ENCODE measurements at regions not wholly inside any gene's neighbourhood (a gene's known extent, or its start where the extent isn't known, plus 50 kb on each side); places are given as distances from the start of the nearest gene placed in this dataset.

DNA sequence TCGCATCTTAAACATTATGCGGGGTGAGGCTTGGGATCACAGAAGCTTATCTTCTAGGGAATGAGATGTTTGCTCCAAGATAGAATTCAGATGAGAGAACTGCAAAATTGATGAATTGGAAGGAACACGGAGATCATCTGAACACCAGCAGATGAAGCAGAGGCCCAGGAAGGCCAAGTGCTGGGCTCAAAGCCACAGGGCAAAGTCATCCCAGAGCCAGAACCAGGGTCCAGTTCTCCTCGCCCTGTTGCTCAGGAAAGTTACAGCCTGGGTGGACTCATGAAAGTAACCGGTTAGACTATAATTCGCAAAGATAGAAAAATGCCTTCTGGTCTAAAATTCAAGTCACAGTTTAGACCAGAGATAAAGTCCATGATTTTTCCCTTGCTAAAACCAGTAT is 456.1 kb upstream of the ID2 start:
- H3K9me3 ChIP-seq (ENCODE audit: control insufficient read depth, insufficient read depth, low read depth, low read length), result no peaks in the 10 kb centered on the region
- ChIA-PET CTCF (no interaction called here), POLR2A (no interaction called here)

DNA sequence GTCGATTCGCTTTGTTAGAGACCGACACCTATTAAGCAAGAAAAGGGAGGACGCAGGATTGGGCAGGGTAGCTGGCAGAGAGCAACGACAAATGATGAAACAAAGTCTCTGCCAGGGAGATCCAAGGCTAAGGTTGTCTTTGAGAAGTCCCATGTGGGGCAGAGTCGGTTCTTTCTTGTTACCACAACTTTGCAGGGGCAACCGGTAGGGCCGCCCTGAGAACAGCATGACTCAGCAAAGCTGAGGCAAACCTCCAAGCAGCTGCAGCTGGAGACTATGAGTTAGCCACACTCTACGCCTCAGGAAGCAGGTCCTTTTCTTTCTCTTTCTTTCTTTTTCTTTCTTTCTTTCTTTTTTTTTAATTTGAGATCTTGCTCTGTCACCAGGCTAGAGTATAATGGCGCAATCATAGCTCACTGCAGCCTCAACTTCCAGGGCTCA is 452.3 kb upstream of the ID2 start:
- Histone ChIP-seq H3K4me3 (ENCODE audit: low read depth, low read length) (no peak overlapping the region), H3K4me1 (ENCODE audit: control insufficient read depth, insufficient read depth, low read length) (no peaks in the 10 kb centered on the region), H3K27ac (ENCODE audit: extremely low read depth, low read depth, low read length) (no peak overlapping the region), H3K9me3 (ENCODE audit: control insufficient read depth, insufficient read depth, low read depth, low read length) (no peaks in the 10 kb centered on the region), H3K36me3 (ENCODE audit: control insufficient read depth in 2 of 2, insufficient read depth in 1 of 2, low read length in 2 of 2) (no peaks in the 10 kb centered on the region)
- ChIA-PET CTCF (no interaction called here), POLR2A (no interaction called here)
- TF ChIP-seq, protein P1, sequence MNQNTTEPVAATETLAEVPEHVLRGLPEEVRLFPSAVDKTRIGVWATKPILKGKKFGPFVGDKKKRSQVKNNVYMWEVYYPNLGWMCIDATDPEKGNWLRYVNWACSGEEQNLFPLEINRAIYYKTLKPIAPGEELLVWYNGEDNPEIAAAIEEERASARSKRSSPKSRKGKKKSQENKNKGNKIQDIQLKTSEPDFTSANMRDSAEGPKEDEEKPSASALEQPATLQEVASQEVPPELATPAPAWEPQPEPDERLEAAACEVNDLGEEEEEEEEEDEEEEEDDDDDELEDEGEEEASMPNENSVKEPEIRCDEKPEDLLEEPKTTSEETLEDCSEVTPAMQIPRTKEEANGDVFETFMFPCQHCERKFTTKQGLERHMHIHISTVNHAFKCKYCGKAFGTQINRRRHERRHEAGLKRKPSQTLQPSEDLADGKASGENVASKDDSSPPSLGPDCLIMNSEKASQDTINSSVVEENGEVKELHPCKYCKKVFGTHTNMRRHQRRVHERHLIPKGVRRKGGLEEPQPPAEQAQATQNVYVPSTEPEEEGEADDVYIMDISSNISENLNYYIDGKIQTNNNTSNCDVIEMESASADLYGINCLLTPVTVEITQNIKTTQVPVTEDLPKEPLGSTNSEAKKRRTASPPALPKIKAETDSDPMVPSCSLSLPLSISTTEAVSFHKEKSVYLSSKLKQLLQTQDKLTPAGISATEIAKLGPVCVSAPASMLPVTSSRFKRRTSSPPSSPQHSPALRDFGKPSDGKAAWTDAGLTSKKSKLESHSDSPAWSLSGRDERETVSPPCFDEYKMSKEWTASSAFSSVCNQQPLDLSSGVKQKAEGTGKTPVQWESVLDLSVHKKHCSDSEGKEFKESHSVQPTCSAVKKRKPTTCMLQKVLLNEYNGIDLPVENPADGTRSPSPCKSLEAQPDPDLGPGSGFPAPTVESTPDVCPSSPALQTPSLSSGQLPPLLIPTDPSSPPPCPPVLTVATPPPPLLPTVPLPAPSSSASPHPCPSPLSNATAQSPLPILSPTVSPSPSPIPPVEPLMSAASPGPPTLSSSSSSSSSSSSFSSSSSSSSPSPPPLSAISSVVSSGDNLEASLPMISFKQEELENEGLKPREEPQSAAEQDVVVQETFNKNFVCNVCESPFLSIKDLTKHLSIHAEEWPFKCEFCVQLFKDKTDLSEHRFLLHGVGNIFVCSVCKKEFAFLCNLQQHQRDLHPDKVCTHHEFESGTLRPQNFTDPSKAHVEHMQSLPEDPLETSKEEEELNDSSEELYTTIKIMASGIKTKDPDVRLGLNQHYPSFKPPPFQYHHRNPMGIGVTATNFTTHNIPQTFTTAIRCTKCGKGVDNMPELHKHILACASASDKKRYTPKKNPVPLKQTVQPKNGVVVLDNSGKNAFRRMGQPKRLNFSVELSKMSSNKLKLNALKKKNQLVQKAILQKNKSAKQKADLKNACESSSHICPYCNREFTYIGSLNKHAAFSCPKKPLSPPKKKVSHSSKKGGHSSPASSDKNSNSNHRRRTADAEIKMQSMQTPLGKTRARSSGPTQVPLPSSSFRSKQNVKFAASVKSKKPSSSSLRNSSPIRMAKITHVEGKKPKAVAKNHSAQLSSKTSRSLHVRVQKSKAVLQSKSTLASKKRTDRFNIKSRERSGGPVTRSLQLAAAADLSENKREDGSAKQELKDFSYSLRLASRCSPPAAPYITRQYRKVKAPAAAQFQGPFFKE (tag by site-specific recombination; IDR thresholded peaks at IDR 0.05; ENCODE audit: borderline replicate concordance), result no peak
- TF ChIP-seq ZNF121 (tag by site-specific recombination; IDR thresholded peaks at IDR 0.05), result no peak
- no peak for TF ChIP-seq ZNF391 (tag by site-specific recombination; IDR thresholded peaks at IDR 0.05; ENCODE audit: borderline replicate concordance, low read depth)
- TF ChIP-seq ZNF585B (tag by site-specific recombination; IDR thresholded peaks at IDR 0.05), result no peak
- no peak for TF ChIP-seq GLIS1 (tag by site-specific recombination; IDR thresholded peaks at IDR 0.05)
- no peak for TF ChIP-seq ZNF350 (tag by site-specific recombination; IDR thresholded peaks at IDR 0.05)
- no peak for TF ChIP-seq ZBTB20 (tag by site-specific recombination; IDR thresholded peaks at IDR 0.05)
- no peak for TF ChIP-seq FEZF1 (tag by site-specific recombination; IDR thresholded peaks at IDR 0.05)
- no peak for TF ChIP-seq ZNF184 (tag by site-specific recombination; IDR thresholded peaks at IDR 0.05)
- no peak for TF ChIP-seq ZNF341 (tag by site-specific recombination; IDR thresholded peaks at IDR 0.05; ENCODE audit: low read depth)

More for the DNA sequence above, 456.1 kb upstream of the ID2 start:
- Histone ChIP-seq H3K4me3 (ENCODE audit: low read depth, low read length) (no peak overlapping the region), H3K27ac (ENCODE audit: extremely low read depth, low read depth, low read length) (no peak overlapping the region), H3K4me1 (ENCODE audit: control insufficient read depth, insufficient read depth, low read length) (no peaks in the 10 kb centered on the region), H3K36me3 (ENCODE audit: control insufficient read depth in 2 of 2, insufficient read depth in 1 of 2, low read length in 2 of 2) (no peaks in the 10 kb centered on the region)
- TF ChIP-seq ZNF302 (tag by site-specific recombination; IDR thresholded peaks at IDR 0.05; ENCODE audit: low read depth), result no peak
- no peak for TF ChIP-seq ZNF121 (tag by site-specific recombination; IDR thresholded peaks at IDR 0.05)
- no peak for TF ChIP-seq ZNF621 (tag by site-specific recombination; IDR thresholded peaks at IDR 0.05)
- TF ChIP-seq ZSCAN30 (tag by site-specific recombination; IDR thresholded peaks at IDR 0.05), result no peak
- TF ChIP-seq EGR2 (tag by site-specific recombination; IDR thresholded peaks at IDR 0.05; ENCODE audit: low read depth), result no peak
- no peak for TF ChIP-seq ZNF157 (tag by site-specific recombination; IDR thresholded peaks at IDR 0.05)
- TF ChIP-seq, protein P2, sequence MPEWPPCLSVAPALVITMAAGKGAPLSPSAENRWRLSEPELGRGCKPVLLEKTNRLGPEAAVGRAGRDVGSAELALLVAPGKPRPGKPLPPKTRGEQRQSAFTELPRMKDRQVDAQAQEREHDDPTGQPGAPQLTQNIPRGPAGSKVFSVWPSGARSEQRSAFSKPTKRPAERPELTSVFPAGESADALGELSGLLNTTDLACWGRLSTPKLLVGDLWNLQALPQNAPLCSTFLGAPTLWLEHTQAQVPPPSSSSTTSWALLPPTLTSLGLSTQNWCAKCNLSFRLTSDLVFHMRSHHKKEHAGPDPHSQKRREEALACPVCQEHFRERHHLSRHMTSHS (tag by site-specific recombination; IDR thresholded peaks at IDR 0.05), result no peak
- TF ChIP-seq ZNF48 (tag by site-specific recombination; IDR thresholded peaks at IDR 0.05), result no peak
- no peak for TF ChIP-seq ZNF660 (tag by site-specific recombination; IDR thresholded peaks at IDR 0.05)
- no peak for TF ChIP-seq ZNF221 (tag by site-specific recombination; IDR thresholded peaks at IDR 0.05; ENCODE audit: borderline replicate concordance)
- no peak for TF ChIP-seq ZNF239 (tag by site-specific recombination; IDR thresholded peaks at IDR 0.05)
- no peak for TF ChIP-seq ZNF830 (tag by site-specific recombination; IDR thresholded peaks at IDR 0.05; ENCODE audit: low read depth)
- TF ChIP-seq ZBTB48 (tag by site-specific recombination; IDR thresholded peaks at IDR 0.05), result no peak
